PFSK-1 (cell line): ENCODE measurements at regions not wholly inside any gene's neighbourhood (a gene's known extent, or its start where the extent isn't known, plus 50 kb on each side); places are given as distances from the start of the nearest gene placed in this dataset.

Experiments
- FOXP2 ChIP-seq: optimal IDR thresholded peaks from 2 replicates; pipeline ENCODE3; 2011; ENCODE audit warnings: borderline replicate concordance, control low read depth, inconsistent platforms; ENCODE audit not compliant: insufficient read depth; ENCODE audit errors: extremely low read length, extremely low read depth
- POLR2AphosphoS5 ChIP-seq: IDR thresholded peaks from 2 replicates; pipeline ENCODE4 v1.6.1; 2012; ENCODE audit warnings: low read depth, mild to moderate bottlenecking, control low read depth, low read length, moderate library complexity
- REST ChIP-seq, 2 experiments: IDR thresholded peaks; 2 replicates each; pipeline versions ENCODE4 v1.6.1 to v1.8.0; 2011 to 2012; ENCODE audit warnings: low read depth in 2 of 2, low read length in 2 of 2, control low read depth in 1 of 2, inconsistent platforms in 1 of 2, mild to moderate bottlenecking in 1 of 2, moderate library complexity in 1 of 2; ENCODE audit not compliant: insufficient read depth in 1 of 2
- SIN3A ChIP-seq: IDR thresholded peaks from 2 replicates; pipeline ENCODE4 v1.6.1; 2012; ENCODE audit warnings: mild to moderate bottlenecking, low read length, moderate library complexity, borderline replicate concordance; ENCODE audit not compliant: insufficient read depth
- TAF1 ChIP-seq: IDR thresholded peaks from 2 replicates; pipeline ENCODE4 v1.6.1; 2012; ENCODE audit warnings: low read length, control low read depth, borderline replicate concordance; ENCODE audit not compliant: insufficient read depth

GRCh38 chr3:99586701-99587100, 51.7 kb upstream of the COL8A1 start:
- TF ChIP-seq POLR2AphosphoS5, result no peak
- TF ChIP-seq TAF1, result no peak
- no peak for TF ChIP-seq REST (IDR thresholded peaks at IDR 0.05; ENCODE audit: insufficient read depth in 1 of 2, low read depth in 2 of 2, low read length in 2 of 2)
- TF ChIP-seq SIN3A, result no peak
- no peak for TF ChIP-seq FOXP2
